Activated B cell treated with CpG ODN at 0.5 μM for 24 hours (primary cell): ENCODE measurements at regions not wholly inside any gene's neighbourhood (a gene's known extent, or its start where the extent isn't known, plus 50 kb on each side); places are given as distances from the start of the nearest gene placed in this dataset.

Experiments used
- ATAC-seq: fragments of 200-7000 bp; cut with Tn5 transposase; one replicate; pipeline ENCODE4 v1.10.0; 2021; ENCODE audit warnings: low read depth, mild to moderate bottlenecking, moderate library complexity
- CTCF ChIA-PET: fragments of 350-600 bp; sonication (Branson Sonifier 250); formaldehyde crosslinking; loops from one replicate; lab custom pipeline; 2021; ENCODE audit warnings: antibody characterized with exemption; lab: Charles Lee
- POLR2A ChIA-PET: fragments of 350-600 bp; sonication (Branson Sonifier 250); formaldehyde crosslinking; loops from one replicate; lab custom pipeline; 2021; ENCODE audit warnings: antibody characterized with exemption; lab: Charles Lee
- DNase-seq: peaks from one replicate; pipeline ENCODE4 v3.0.0; 2022
- H3K27ac Mint-ChIP-seq: one replicate; pipeline ENCODE4 v1.8.0; 2020; ENCODE audit warnings: mixed read lengths
- H3K27me3 Mint-ChIP-seq: one replicate; pipeline ENCODE4 v1.8.0; 2021; ENCODE audit warnings: mixed read lengths
- H3K36me3 Mint-ChIP-seq: one replicate; pipeline ENCODE4 v1.8.0; 2021; ENCODE audit warnings: low read depth, mixed read lengths
- H3K4me1 Mint-ChIP-seq: one replicate; pipeline ENCODE4 v1.8.0; 2021; ENCODE audit warnings: mixed read lengths
- H3K4me3 Mint-ChIP-seq: one replicate; pipeline ENCODE4 v1.8.0; 2020; ENCODE audit warnings: mild to moderate bottlenecking, mixed read lengths
- H3K9me3 Mint-ChIP-seq: one replicate; pipeline ENCODE4 v1.8.0; 2020; ENCODE audit warnings: mixed read lengths
- CTCF ChIP-seq: fragments of 200-600 bp; IDR thresholded peaks from one replicate; pipeline ENCODE4 v1.8.0; 2022; ENCODE audit warnings: antibody characterized with exemption, mild to moderate bottlenecking
- intact Hi-C: fragments of 100-400 bp; cut with micrococcal nuclease; formaldehyde crosslinking; loops from one replicate; pipeline ENCODE4 v1.15.1; 2024

DNA sequence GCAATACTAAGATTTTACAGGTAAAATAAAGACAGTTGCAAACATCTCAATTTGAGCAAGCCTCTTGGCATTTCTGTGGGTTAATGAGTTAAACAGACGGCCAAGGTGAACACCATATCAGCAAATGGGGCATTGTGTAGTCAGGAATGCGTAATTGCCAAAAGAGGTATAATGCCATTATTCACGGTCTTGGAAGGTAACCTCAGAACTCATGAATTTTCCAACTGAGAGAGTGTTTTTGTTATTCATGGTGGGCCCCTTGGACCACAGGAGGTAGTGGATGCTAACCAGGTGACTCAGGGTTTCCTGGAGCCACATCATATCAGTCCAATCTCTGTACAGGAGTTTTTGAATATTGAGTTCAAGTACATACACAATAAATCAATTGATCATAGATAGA, 368.0 kb upstream of the TECRL start:
- intact Hi-C loops: no loop called here
- Mint-ChIP-seq H3K4me3 (no peak overlapping the region), H3K9me3 (no peaks in the 10 kb centered on the region), H3K4me1 (no peaks in the 10 kb centered on the region), H3K27ac (no peak overlapping the region), H3K27me3 (no peaks in the 10 kb centered on the region), H3K36me3 (no peaks in the 10 kb centered on the region)
- ChIA-PET CTCF (no interaction called here), POLR2A (no interaction called here)
- ATAC-seq (no peak), DNase-seq (no peak)
- no peak for TF ChIP-seq CTCF

- no peak for TF ChIP-seq CTCF
- Mint-ChIP-seq H3K9me3 (no peaks in the 10 kb centered on the region), H3K4me3 (no peak overlapping the region), H3K4me1 (no peaks in the 10 kb centered on the region), H3K27me3 (no peaks in the 10 kb centered on the region), H3K27ac (no peak overlapping the region), H3K36me3 (no peaks in the 10 kb centered on the region)
- ChIA-PET POLR2A (no interaction called here), CTCF (no interaction called here)
- DNase-seq (no peak), ATAC-seq (no peak)
- intact Hi-C loops: no loop called here
Measured at GRCh38 chr4:64776820-64777219, 367.6 kb upstream of the TECRL start.

GRCh38 chr4:64774626-64775025, 365.4 kb upstream of the TECRL start:
- Mint-ChIP-seq H3K36me3 (no peaks in the 10 kb centered on the region), H3K9me3 (no peaks in the 10 kb centered on the region), H3K27me3 (no peaks in the 10 kb centered on the region), H3K4me3 (no peak overlapping the region), H3K27ac (no peak overlapping the region), H3K4me1 (no peaks in the 10 kb centered on the region)
- POLR2A ChIA-PET: no interaction called here
- no peak for ATAC-seq
- intact Hi-C loops: no loop called here
- TF ChIP-seq CTCF: no peak
- no peak for DNase-seq
- CTCF ChIA-PET: no interaction called here

- no peak overlapping the region for H3K4me3 Mint-ChIP-seq
- H3K36me3 Mint-ChIP-seq: no peaks in the 10 kb centered on the region
- intact Hi-C loops: no loop called here
- ATAC-seq: no peak
- H3K27ac Mint-ChIP-seq: no peak overlapping the region
- ChIA-PET CTCF (no interaction called here), POLR2A (no interaction called here)
- no peaks in the 10 kb centered on the region for H3K4me1 Mint-ChIP-seq
- no peaks in the 10 kb centered on the region for H3K27me3 Mint-ChIP-seq
- H3K9me3 Mint-ChIP-seq: no peaks in the 10 kb centered on the region
- no peak for DNase-seq
- TF ChIP-seq CTCF: no peak
Measured at GRCh38 chr4:64771149-64771548, 361.9 kb upstream of the TECRL start.

- H3K27me3 Mint-ChIP-seq: no peaks in the 10 kb centered on the region
- no peaks in the 10 kb centered on the region for H3K36me3 Mint-ChIP-seq
- H3K27ac Mint-ChIP-seq: no peak overlapping the region
- intact Hi-C loops: no loop called here
- H3K4me1 Mint-ChIP-seq: no peaks in the 10 kb centered on the region
- TF ChIP-seq CTCF: no peak
- POLR2A ChIA-PET: interaction anchor here (0.7 kb wide), 1 partner anchor 27 kb away, joined by 4 read pairs; no protein-coding TSS in a partner anchor
- DNase-seq (no peak), ATAC-seq (no peak)
- no peak overlapping the region for H3K4me3 Mint-ChIP-seq
- CTCF ChIA-PET: no interaction called here
- no peaks in the 10 kb centered on the region for H3K9me3 Mint-ChIP-seq
Measured at GRCh38 chr4:64767547-64767946, 358.3 kb upstream of the TECRL start.
